ENCODE measurements at regions not wholly inside any gene's neighbourhood (a gene's known extent, or its start where the extent isn't known, plus 50 kb on each side); places are given as distances from the start of the nearest gene placed in this dataset.

GRCh38 chr12:64950711-64951298 lies 126.4 kb downstream of the TBC1D30 start:
- ChIA-PET POLR2A (no interaction called here), CTCF (no interaction called here)
- Mint-ChIP-seq H3K36me3 (ENCODE audit: insufficient read depth, unreplicated experiment) (no peaks in the 10 kb centered on the region), H3K27ac (ENCODE audit: low read depth, unreplicated experiment) (no peak overlapping the region), H3K27me3 (ENCODE audit: insufficient read depth, unreplicated experiment) (peaks cover 66% of the 10 kb centered on the region), H3K9me3 (ENCODE audit: unreplicated experiment) (no peaks in the 10 kb centered on the region), H3K4me3 (ENCODE audit: unreplicated experiment) (no peak overlapping the region), H3K4me1 (ENCODE audit: insufficient read depth, unreplicated experiment) (no peaks in the 10 kb centered on the region)
- intact Hi-C loops (cut with micrococcal nuclease): no loop called here
- BruUV-seq (replicated peaks): no TSS peak
- DNase-seq (ENCODE audit: unreplicated experiment): no peak
- no peak for TF ChIP-seq CTCF (IDR thresholded peaks at IDR 0.05; ENCODE audit: unreplicated experiment)

DNA sequence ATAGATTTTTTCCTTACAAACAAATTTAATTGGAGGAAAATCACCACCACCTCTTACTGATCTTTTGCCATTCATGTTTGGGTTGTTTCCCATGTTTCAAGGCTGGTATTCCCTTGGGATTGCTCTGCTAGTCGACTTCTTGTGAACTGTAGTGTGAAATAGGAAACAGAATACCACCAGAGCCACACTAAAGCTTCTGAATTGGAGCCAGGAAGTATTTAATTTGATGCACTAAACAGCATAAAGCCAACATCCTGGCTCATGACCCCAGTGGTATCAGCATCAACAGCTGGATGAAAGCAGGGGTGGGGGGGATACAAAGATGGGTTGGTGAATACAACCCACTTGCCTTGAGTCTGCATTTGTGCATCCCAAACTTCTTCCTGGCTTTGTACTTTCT lies 127.5 kb downstream of the TBC1D30 start:
- intact Hi-C loops (cut with micrococcal nuclease): no loop called here
- H3K36me3 Mint-ChIP-seq (ENCODE audit: insufficient read depth, unreplicated experiment): no peaks in the 10 kb centered on the region
- no peak overlapping the region for H3K4me3 Mint-ChIP-seq (ENCODE audit: unreplicated experiment)
- ChIA-PET POLR2A (no interaction called here), CTCF (no interaction called here)
- no peaks in the 10 kb centered on the region for H3K4me1 Mint-ChIP-seq (ENCODE audit: insufficient read depth, unreplicated experiment)
- no peaks in the 10 kb centered on the region for H3K9me3 Mint-ChIP-seq (ENCODE audit: unreplicated experiment)
- no peak for TF ChIP-seq CTCF (IDR thresholded peaks at IDR 0.05; ENCODE audit: unreplicated experiment)
- BruUV-seq (replicated peaks): no TSS peak
- DNase-seq (ENCODE audit: unreplicated experiment): no peak
- no peak overlapping the region for H3K27ac Mint-ChIP-seq (ENCODE audit: low read depth, unreplicated experiment)
- peaks cover 78% of the 10 kb centered on the region for H3K27me3 Mint-ChIP-seq (ENCODE audit: insufficient read depth, unreplicated experiment)

DNA sequence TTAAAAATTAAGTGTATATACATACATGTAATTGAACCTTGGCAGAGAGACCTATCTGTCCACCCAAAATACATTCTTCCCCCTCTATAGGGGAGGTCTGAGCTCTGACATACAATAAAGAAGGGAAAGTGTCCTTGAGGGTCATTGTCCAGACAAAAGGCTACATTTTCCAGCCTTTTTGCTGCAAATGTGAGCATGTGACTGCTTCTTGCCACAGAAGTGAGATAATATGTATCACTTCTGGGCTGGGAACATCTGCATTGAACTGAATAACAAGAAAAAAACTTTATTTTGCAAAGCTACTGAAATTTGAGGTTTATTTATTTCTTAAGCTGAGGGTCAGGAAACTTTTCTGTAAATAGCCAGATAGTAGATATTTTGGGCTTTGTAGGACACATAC lies 131.3 kb downstream of the TBC1D30 start:
- intact Hi-C loops (cut with micrococcal nuclease): no loop called here
- no peak for TF ChIP-seq CTCF (IDR thresholded peaks at IDR 0.05; ENCODE audit: unreplicated experiment)
- no peaks in the 10 kb centered on the region for H3K9me3 Mint-ChIP-seq (ENCODE audit: unreplicated experiment)
- POLR2A ChIA-PET: no interaction called here
- CTCF ChIA-PET: interaction anchor here (0.6 to 1.6 kb wide), 3 partner anchors 26 to 153 kb away, joined by 3 to 5 read pairs (median 3); no protein-coding TSS in a partner anchor
- no peak for DNase-seq (ENCODE audit: unreplicated experiment)
- H3K4me3 Mint-ChIP-seq (ENCODE audit: unreplicated experiment): no peak overlapping the region
- H3K36me3 Mint-ChIP-seq (ENCODE audit: insufficient read depth, unreplicated experiment): no peaks in the 10 kb centered on the region
- BruUV-seq (replicated peaks): no TSS peak
- no peak overlapping the region for H3K27ac Mint-ChIP-seq (ENCODE audit: low read depth, unreplicated experiment)
- H3K4me1 Mint-ChIP-seq (ENCODE audit: insufficient read depth, unreplicated experiment): no peaks in the 10 kb centered on the region
- peaks cover 70% of the 10 kb centered on the region for H3K27me3 Mint-ChIP-seq (ENCODE audit: insufficient read depth, unreplicated experiment)

DNA sequence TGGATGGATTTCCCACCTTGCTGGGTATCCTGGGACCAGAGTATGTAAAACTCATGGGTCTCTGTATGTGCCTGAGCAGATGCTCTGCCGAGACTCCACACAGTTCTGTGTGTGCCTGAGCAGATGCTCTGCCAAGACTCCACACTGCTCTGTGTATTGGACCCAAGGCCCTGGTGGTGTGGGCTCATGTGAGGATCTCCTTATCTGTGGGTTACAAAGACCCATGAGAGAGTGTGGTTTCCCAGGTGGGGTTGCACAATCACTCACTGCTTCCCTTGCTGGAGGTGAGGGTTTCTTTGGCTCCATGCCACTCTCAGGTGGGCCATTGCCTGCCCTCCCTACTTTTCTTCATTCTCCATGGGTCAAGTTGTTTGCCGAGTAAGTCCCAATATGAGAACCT lies 141.5 kb downstream of the TBC1D30 start:
- TF ChIP-seq CTCF (IDR thresholded peaks at IDR 0.05; ENCODE audit: unreplicated experiment): no peak
- Mint-ChIP-seq H3K36me3 (ENCODE audit: insufficient read depth, unreplicated experiment) (no peaks in the 10 kb centered on the region), H3K9me3 (ENCODE audit: unreplicated experiment) (peaks cover 23% of the 10 kb centered on the region), H3K27me3 (ENCODE audit: insufficient read depth, unreplicated experiment) (peaks cover 43% of the 10 kb centered on the region), H3K27ac (ENCODE audit: low read depth, unreplicated experiment) (no peak overlapping the region), H3K4me1 (ENCODE audit: insufficient read depth, unreplicated experiment) (no peaks in the 10 kb centered on the region), H3K4me3 (ENCODE audit: unreplicated experiment) (no peak overlapping the region)
- ChIA-PET POLR2A (no interaction called here), CTCF (no interaction called here)
- intact Hi-C loops (cut with micrococcal nuclease): no loop called here
- DNase-seq (ENCODE audit: unreplicated experiment): no peak
- no TSS peak for BruUV-seq (replicated peaks)

All from MCF 10A (cell line).